HEK293 (cell line): ENCODE measurements at regions not wholly inside any gene's neighbourhood (a gene's known extent, or its start where the extent isn't known, plus 50 kb on each side); places are given as distances from the start of the nearest gene placed in this dataset.

Experiments
- CTCF ChIP-seq: fragments of 450-650 bp; formaldehyde crosslinking; IDR thresholded peaks from 2 replicates; pipeline ENCODE4 v1.5.1; 2016; ENCODE audit warnings: missing biosample characterization, missing genetic modification characterization
- YY1 ChIP-seq: fragments of 450-650 bp; formaldehyde crosslinking; IDR thresholded peaks from 2 replicates; pipeline ENCODE4 v1.5.1; 2018; ENCODE audit warnings: missing biosample characterization, missing genetic modification characterization
- ZNF324 ChIP-seq: fragments of 450-650 bp; formaldehyde crosslinking; IDR thresholded peaks from 2 replicates; pipeline ENCODE4 v1.5.1; 2016; ENCODE audit warnings: missing biosample characterization, missing genetic modification characterization
- ZNF426 ChIP-seq: fragments of 450-650 bp; formaldehyde crosslinking; IDR thresholded peaks from 2 replicates; pipeline ENCODE4 v1.5.1; 2017; ENCODE audit warnings: missing biosample characterization, missing genetic modification characterization, mild to moderate bottlenecking, inconsistent platforms, moderate library complexity

- no peak for TF ChIP-seq YY1 (tag by site-specific recombination)
- TF ChIP-seq ZNF426 (tag by site-specific recombination) = no peak
- TF ChIP-seq CTCF = no peak
- no peak for TF ChIP-seq ZNF324
Observed at GRCh38 chr5:179486596-179487051, 63.7 kb upstream of the RUFY1 start.
